Ovary (tissue), 7 donors: ENCODE measurements at regions not wholly inside any gene's neighbourhood (a gene's known extent, or its start where the extent isn't known, plus 50 kb on each side); places are given as distances from the start of the nearest gene placed in this dataset.
"Not testable (repeated sequence)": the region's sequence is repeated elsewhere in the genome, so short reads cannot be mapped to it uniquely, and the experiment has no call there.

Experiments
- DNase-seq, 5 donors: peaks; one replicate each; pipeline ENCODE4 v3.0.0-alpha.2; 2019 to 2020
- H3K27ac ChIP-seq, 2 donors: fragments of 200-600 bp; one replicate each; pipeline versions ENCODE4 v1.5.1 to v1.8.0; 2019 to 2022
- H3K27me3 ChIP-seq: fragments of 200-600 bp; one replicate; pipeline ENCODE4 v1.8.0; 2022
- H3K36me3 ChIP-seq: fragments of 200-600 bp; sonication (generic); one replicate; pipeline ENCODE4 v1.5.1; 2019
- H3K4me1 ChIP-seq: one replicate; pipeline ENCODE4 v1.8.1; 2013; ENCODE audit warnings: mild to moderate bottlenecking, moderate library complexity; ENCODE audit not compliant: insufficient read depth
- H3K4me3 ChIP-seq: fragments of 200-600 bp; sonication (generic); one replicate; pipeline ENCODE4 v1.5.1; 2017
- H3K9me3 ChIP-seq, 2 donors: fragments of 200-600 bp in 1 of 2; sonication (generic) in 1 of 2; one replicate each; pipeline versions ENCODE4 v1.5.1 to v1.8.1; 2013 to 2019; ENCODE audit warnings: mild to moderate bottlenecking in 1 of 2, moderate library complexity in 1 of 2
- EP300 ChIP-seq: sonication (generic); formaldehyde crosslinking; IDR thresholded peaks from one replicate; pipeline ENCODE4 v1.6.1; 2017; ENCODE audit warnings: antibody characterized with exemption
- POLR2A ChIP-seq: fragments of 450-650 bp; IDR thresholded peaks from one replicate; pipeline ENCODE4 v1.6.1; 2017; ENCODE audit warnings: antibody characterized with exemption, mild to moderate bottlenecking, moderate library complexity
- WGBS, 3 donors: extraction: QIAGEN DNeasy Blood & Tissue Kit in 1 of 3; methylation state at CpG; one replicate each; pipeline versions ENCODE4 v1.1.5 to v1.1.7; 2013 to 2017; 5-methylcytosine and 5-hydroxymethylcytosine counted together
- intact Hi-C, 4 donors: fragments of 100-400 bp; cut with DNase I; formaldehyde crosslinking; loops; one replicate each; pipeline versions ENCODE4 v1.11.0 to v1.15.1; 2022 to 2023
- TF ChIP-seq, protein P1 (sequence below), 3 donors: fragments of 450-650 bp in 2 of 3; fragments of 200-600 bp in 1 of 3; IDR thresholded peaks; one replicate each; pipeline versions ENCODE4 v1.5.1 to v1.8.0; 2016 to 2022; ENCODE audit warnings: antibody characterized with exemption in 3 of 3, mild to moderate bottlenecking in 1 of 3
- donor health status: DM: no; HTN: no; CAD: no; lungs with moderate emphysema.
- donor health status: DM: no; HTN: no; CAD: no.
- donor health status: Bipolar disorder and iron deficiency.
- donor health status: DM: no; HTN: no; CAD: no.
- donor health status: DM: yes; HTN: yes; CAD: no.

GRCh38 chr4:54403700-54404453, 174.8 kb downstream of the PDGFRA start:
- no peak for DNase-seq
- TF ChIP-seq EP300 (no peak), POLR2A (no peak)
- TF ChIP-seq, protein P1, sequence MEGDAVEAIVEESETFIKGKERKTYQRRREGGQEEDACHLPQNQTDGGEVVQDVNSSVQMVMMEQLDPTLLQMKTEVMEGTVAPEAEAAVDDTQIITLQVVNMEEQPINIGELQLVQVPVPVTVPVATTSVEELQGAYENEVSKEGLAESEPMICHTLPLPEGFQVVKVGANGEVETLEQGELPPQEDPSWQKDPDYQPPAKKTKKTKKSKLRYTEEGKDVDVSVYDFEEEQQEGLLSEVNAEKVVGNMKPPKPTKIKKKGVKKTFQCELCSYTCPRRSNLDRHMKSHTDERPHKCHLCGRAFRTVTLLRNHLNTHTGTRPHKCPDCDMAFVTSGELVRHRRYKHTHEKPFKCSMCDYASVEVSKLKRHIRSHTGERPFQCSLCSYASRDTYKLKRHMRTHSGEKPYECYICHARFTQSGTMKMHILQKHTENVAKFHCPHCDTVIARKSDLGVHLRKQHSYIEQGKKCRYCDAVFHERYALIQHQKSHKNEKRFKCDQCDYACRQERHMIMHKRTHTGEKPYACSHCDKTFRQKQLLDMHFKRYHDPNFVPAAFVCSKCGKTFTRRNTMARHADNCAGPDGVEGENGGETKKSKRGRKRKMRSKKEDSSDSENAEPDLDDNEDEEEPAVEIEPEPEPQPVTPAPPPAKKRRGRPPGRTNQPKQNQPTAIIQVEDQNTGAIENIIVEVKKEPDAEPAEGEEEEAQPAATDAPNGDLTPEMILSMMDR (IDR thresholded peaks at IDR 0.05): no peak
- no peak overlapping the region for H3K27ac ChIP-seq
- H3K9me3 ChIP-seq: no peaks in the 10 kb centered on the region
- H3K27me3 ChIP-seq: no peaks in the 10 kb centered on the region
- H3K4me3 ChIP-seq: no peak overlapping the region
- no peaks in the 10 kb centered on the region for H3K36me3 ChIP-seq
- intact Hi-C loops: no loop called here
- 89 to 92% (median 90%) methylated on average over 5 of the region's 5 CpGs for WGBS, 3 donors
- no peaks in the 10 kb centered on the region for H3K4me1 ChIP-seq

- DNase-seq, H3K4me3 ChIP-seq, H3K36me3 ChIP-seq, H3K27me3 ChIP-seq, H3K4me1 ChIP-seq, intact Hi-C loops, H3K9me3 ChIP-seq, H3K27ac ChIP-seq: not testable (repeated sequence)
- WGBS, 3 donors: 69 to 84% (median 81%) methylated on average over 7 of the region's 7 CpGs
These were observed 180.3 kb downstream of the PDGFRA start for GRCh38 chr4:54409270-54409817.

- no peak overlapping the region for H3K4me3 ChIP-seq
- intact Hi-C loops: no loop called here
- H3K27me3 ChIP-seq: no peaks in the 10 kb centered on the region
- no peaks in the 10 kb centered on the region for H3K36me3 ChIP-seq
- H3K9me3 ChIP-seq: no peaks in the 10 kb centered on the region
- TF ChIP-seq, protein P1 (IDR thresholded peaks at IDR 0.05): no peak
- TF ChIP-seq POLR2A: no peak
- TF ChIP-seq EP300: no peak
- DNase-seq: no peak
- H3K4me1 ChIP-seq: no peaks in the 10 kb centered on the region
- H3K27ac ChIP-seq: no peak overlapping the region
These were observed 185.5 kb downstream of the PDGFRA start for GRCh38 chr4:54414545-54414944.

GRCh38 chr4:54417476-54417875, 188.4 kb downstream of the PDGFRA start:
- no peak overlapping the region for H3K27ac ChIP-seq
- 61 to 87% (median 79%) methylated on average over 2 of the region's 2 CpGs for WGBS, 3 donors
- intact Hi-C loops: no loop called here
- H3K36me3 ChIP-seq: no peaks in the 10 kb centered on the region
- H3K4me3 ChIP-seq: no peak overlapping the region
- no peaks in the 10 kb centered on the region for H3K27me3 ChIP-seq
- no peaks in the 10 kb centered on the region for H3K4me1 ChIP-seq
- TF ChIP-seq, protein P1 (IDR thresholded peaks at IDR 0.05): no peak
- TF ChIP-seq POLR2A: no peak
- no peak for TF ChIP-seq EP300
- no peaks in the 10 kb centered on the region for H3K9me3 ChIP-seq
- no peak for DNase-seq

GRCh38 chr4:54418468-54418867, 189.4 kb downstream of the PDGFRA start:
- Histone ChIP-seq H3K27ac (no peak overlapping the region), H3K36me3 (no peaks in the 10 kb centered on the region), H3K9me3 (no peaks in the 10 kb centered on the region), H3K4me3 (no peak overlapping the region), H3K27me3 (no peaks in the 10 kb centered on the region), H3K4me1 (peaks cover 2% of the 10 kb centered on the region)
- intact Hi-C loops: no loop called here
- no peak for DNase-seq
- 83 to 90% (median 85%) methylated on average over 5 of the region's 5 CpGs for WGBS, 3 donors
- TF ChIP-seq POLR2A (no peak), EP300 (no peak)
- TF ChIP-seq, protein P1 (IDR thresholded peaks at IDR 0.05): no peak
